Small intestine (tissue), 7 donors: ENCODE measurements at regions not wholly inside any gene's neighbourhood (a gene's known extent, or its start where the extent isn't known, plus 50 kb on each side); places are given as distances from the start of the nearest gene placed in this dataset.

ENCODE experiments used
- DNase-seq, 2 donors: peaks; one replicate each; pipeline versions ENCODE4 v3.0.0 to v3.0.0-alpha.2; 2013
- FAIRE-seq: peaks from 2 replicates; lab custom pipeline; 2012; peaks lifted over from hg19 to GRCh38; lab: Jason Lieb, UNC
- H3K27ac ChIP-seq, 3 donors: one replicate each; pipeline ENCODE4 v1.5.1; 2013; ENCODE audit warnings: low read length in 2 of 3, mild to moderate bottlenecking in 2 of 3, control low read depth in 1 of 3, inconsistent platforms in 1 of 3, low read depth in 1 of 3, moderate library complexity in 1 of 3
- H3K27me3 ChIP-seq, 3 donors: one replicate each; pipeline ENCODE4 v1.6.1; 2013; ENCODE audit warnings: low read length in 3 of 3, inconsistent platforms in 1 of 3; ENCODE audit not compliant: control insufficient read depth in 3 of 3, insufficient read depth in 3 of 3
- H3K36me3 ChIP-seq, 3 donors: one replicate each; pipeline ENCODE4 v1.6.1; 2013; ENCODE audit warnings: low read length in 3 of 3, inconsistent platforms in 1 of 3, low read depth in 1 of 3, mild to moderate bottlenecking in 1 of 3, moderate library complexity in 1 of 3; ENCODE audit not compliant: control insufficient read depth in 3 of 3, insufficient read depth in 2 of 3
- H3K4me1 ChIP-seq, 3 donors: one replicate each; pipeline ENCODE4 v1.6.1; 2013; ENCODE audit warnings: low read length in 2 of 3, inconsistent platforms in 1 of 3, low read depth in 1 of 3, mild to moderate bottlenecking in 1 of 3, moderate library complexity in 1 of 3; ENCODE audit not compliant: control insufficient read depth in 3 of 3, insufficient read depth in 2 of 3
- H3K4me3 ChIP-seq, 3 donors: one replicate each; pipeline ENCODE4 v1.5.1; 2013; ENCODE audit warnings: low read length in 3 of 3, control low read depth in 1 of 3, inconsistent platforms in 1 of 3, low read depth in 1 of 3, mild to moderate bottlenecking in 1 of 3, moderate library complexity in 1 of 3
- H3K9me3 ChIP-seq, 2 donors: one replicate each; pipeline ENCODE4 v1.6.1; 2013; ENCODE audit warnings: low read depth in 1 of 2, low read length in 1 of 2; ENCODE audit not compliant: control insufficient read depth in 2 of 2, insufficient read depth in 1 of 2
- WGBS, 3 donors: extraction: QIAGEN DNeasy Blood & Tissue Kit; methylation state at CpG; one replicate each; pipeline ENCODE4 v1.1.7; 2013; 5-methylcytosine and 5-hydroxymethylcytosine counted together
- donor health status: healthy with polysubstance abuse.
- donor health status: control.
- donor health status: control.
- donor health status: Bipolar disorder and iron deficiency.
- donor health status: healthy.

DNA sequence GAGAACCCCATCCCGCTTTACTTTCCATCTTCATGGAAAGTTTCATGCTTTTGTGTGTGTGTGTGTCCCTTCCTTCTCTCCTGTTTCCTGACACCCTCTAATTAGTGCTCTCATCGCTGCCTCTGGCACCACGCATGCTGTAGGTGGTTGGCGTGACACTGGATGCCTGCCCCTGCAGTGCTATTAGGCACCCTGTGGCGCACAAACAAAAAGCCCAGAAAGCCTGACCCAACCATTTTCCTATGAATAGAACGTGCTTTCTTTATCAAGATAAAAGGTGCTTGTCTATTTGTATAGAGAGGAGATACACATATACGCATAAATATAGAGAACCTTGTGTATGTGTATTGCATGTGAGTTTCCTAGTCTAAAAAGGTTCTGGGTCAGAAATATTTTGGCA lies 120.8 kb upstream of the CDCA7L start:
- no peak overlapping the region for H3K27ac ChIP-seq
- H3K36me3 ChIP-seq, result no peaks in the 10 kb centered on the region
- H3K9me3 ChIP-seq, result no peaks in the 10 kb centered on the region
- WGBS, 3 donors, result 70 to 80% (median 75%) methylated on average over 7 of the region's 7 CpGs
- no peaks in the 10 kb centered on the region for H3K27me3 ChIP-seq
- H3K4me3 ChIP-seq, result no peak overlapping the region
- H3K4me1 ChIP-seq, result no peaks in the 10 kb centered on the region
- FAIRE-seq (no peak), DNase-seq (no peak)

DNA sequence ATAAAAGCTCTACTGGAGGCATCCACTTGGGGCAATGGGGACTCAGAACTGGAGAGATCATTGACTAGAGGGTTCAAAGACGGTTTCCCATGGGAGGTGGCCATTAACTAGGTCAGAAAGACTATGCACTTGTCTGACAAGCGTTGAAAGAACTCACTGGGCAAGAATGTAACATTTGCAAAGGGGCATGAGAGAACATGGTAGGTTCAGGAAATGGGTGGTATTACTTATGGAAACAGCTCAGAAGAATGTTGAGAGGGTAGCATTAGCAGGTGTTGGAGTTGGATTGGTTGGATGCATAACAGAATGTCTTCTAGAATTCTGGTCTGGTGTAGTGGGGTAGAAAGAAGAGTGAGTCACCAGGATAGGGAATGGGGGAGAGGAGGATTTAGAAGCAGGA lies 119.1 kb upstream of the CDCA7L start:
- DNase-seq (no peak), FAIRE-seq (no peak)
- 68 to 78% (median 72%) methylated on average over 2 of the region's 2 CpGs for WGBS, 3 donors
- Histone ChIP-seq H3K4me1 (no peaks in the 10 kb centered on the region), H3K9me3 (no peaks in the 10 kb centered on the region), H3K36me3 (no peaks in the 10 kb centered on the region), H3K27ac (no peak overlapping the region), H3K4me3 (no peak overlapping the region), H3K27me3 (no peaks in the 10 kb centered on the region)

DNA sequence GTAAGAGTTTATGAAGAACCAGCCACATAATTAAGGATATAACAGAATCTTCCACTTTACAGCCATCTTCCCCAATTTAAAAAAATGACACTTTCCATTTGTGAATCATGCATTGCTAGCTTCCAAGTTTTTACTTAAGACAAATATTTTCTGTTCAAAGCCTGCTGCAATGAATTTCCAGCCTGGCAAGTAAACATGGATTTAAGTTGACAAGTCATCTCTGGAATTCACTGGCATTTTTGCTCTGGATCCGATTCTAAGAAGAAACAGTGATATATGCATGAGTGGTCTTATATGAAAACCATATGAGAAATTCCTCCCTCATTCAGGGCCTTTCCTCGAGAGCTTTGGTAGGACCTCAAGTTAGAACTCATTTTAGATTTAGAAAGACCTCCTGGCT lies 116.1 kb upstream of the CDCA7L start:
- WGBS, 3 donors, result 55 to 68% (median 59%) methylated on average over 2 of the region's 2 CpGs
- H3K36me3 ChIP-seq, result no peaks in the 10 kb centered on the region
- H3K4me1 ChIP-seq, result no peaks in the 10 kb centered on the region
- H3K9me3 ChIP-seq, result no peaks in the 10 kb centered on the region
- no peak overlapping the region for H3K4me3 ChIP-seq
- DNase-seq, result no peak
- FAIRE-seq, result no peak
- H3K27me3 ChIP-seq, result peaks cover 0 to 4% (median 0%) of the 10 kb centered on the region in 3 donors
- no peak overlapping the region for H3K27ac ChIP-seq

DNA sequence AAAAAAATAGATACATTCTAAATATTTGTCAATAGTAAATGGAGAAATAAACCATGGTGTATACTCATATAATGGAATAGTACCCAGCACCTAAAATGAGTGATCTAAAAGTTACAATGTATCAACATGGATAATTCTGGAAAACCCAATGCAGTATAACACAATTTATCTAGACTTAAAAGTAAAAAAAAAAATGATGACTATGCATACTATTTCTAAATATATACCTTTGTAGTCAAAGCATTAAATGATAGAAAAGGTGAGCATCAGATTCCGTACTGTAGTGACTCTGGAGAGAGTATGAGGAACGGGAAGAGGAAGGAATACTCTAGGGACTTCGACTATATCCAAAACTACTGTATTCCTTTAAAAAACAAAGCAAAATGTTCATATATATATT lies 115.2 kb upstream of the CDCA7L start:
- 80 to 90% (median 88%) methylated on average over 3 of the region's 3 CpGs for WGBS, 3 donors
- DNase-seq, result no peak
- Histone ChIP-seq H3K36me3 (no peaks in the 10 kb centered on the region), H3K27me3 (peaks cover 0 to 4% (median 0%) of the 10 kb centered on the region in 3 donors), H3K4me3 (no peak overlapping the region), H3K4me1 (no peaks in the 10 kb centered on the region), H3K9me3 (no peaks in the 10 kb centered on the region), H3K27ac (no peak overlapping the region)
- no peak for FAIRE-seq

DNA sequence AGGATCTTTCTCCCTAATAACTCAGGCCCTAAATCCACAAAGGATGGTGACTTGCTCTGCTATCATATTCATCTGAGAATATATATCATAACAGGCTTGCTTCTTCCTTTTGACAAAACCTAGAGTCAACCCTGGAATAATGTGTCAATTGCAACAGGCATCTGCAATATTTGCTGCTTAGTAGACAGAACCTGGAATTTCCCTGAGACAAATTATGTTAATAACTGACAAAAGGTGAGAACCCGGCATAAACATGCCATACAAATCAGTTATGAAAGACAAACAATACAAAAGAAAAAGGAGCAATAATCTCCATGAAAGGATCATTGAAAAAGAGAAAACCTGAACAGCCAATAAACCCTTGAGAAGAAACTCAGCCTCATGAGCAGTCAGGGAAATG lies 114.5 kb upstream of the CDCA7L start:
- DNase-seq (no peak), FAIRE-seq (no peak)
- Histone ChIP-seq H3K9me3 (no peaks in the 10 kb centered on the region), H3K4me3 (no peak overlapping the region), H3K36me3 (no peaks in the 10 kb centered on the region), H3K27ac (no peak overlapping the region), H3K4me1 (no peaks in the 10 kb centered on the region), H3K27me3 (peaks cover 0 to 4% (median 0%) of the 10 kb centered on the region in 3 donors)
- WGBS, 3 donors, result 74 to 85% (median 81%) methylated on average over 1 of the region's 1 CpG

DNA sequence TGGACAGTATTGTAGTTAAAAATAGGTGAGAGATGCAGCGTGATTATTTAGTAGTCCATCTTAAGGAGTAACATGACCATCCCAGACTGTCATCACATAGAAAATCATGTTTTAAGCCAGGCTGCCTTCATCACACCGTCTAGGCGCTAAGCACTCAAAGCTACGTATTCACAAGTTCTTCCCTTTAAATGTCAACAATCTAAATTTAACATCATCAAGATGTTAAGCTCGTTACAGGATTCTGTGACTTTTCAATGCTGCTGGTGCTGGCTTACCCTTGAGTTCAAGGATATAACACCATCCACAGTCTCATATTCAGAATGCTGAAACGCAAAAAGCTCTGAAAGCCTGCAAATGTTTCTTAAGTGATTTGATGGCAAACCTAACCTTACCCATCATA lies 109.5 kb upstream of the CDCA7L start:
- H3K4me1 ChIP-seq, result no peaks in the 10 kb centered on the region
- FAIRE-seq, result no peak
- no peak for DNase-seq
- no peak overlapping the region for H3K27ac ChIP-seq
- H3K27me3 ChIP-seq, result peaks cover 0 to 4% (median 3%) of the 10 kb centered on the region in 3 donors
- 61 to 84% (median 72%) methylated on average over 6 of the region's 6 CpGs for WGBS, 3 donors
- no peak overlapping the region for H3K4me3 ChIP-seq
- no peaks in the 10 kb centered on the region for H3K9me3 ChIP-seq
- no peaks in the 10 kb centered on the region for H3K36me3 ChIP-seq

DNA sequence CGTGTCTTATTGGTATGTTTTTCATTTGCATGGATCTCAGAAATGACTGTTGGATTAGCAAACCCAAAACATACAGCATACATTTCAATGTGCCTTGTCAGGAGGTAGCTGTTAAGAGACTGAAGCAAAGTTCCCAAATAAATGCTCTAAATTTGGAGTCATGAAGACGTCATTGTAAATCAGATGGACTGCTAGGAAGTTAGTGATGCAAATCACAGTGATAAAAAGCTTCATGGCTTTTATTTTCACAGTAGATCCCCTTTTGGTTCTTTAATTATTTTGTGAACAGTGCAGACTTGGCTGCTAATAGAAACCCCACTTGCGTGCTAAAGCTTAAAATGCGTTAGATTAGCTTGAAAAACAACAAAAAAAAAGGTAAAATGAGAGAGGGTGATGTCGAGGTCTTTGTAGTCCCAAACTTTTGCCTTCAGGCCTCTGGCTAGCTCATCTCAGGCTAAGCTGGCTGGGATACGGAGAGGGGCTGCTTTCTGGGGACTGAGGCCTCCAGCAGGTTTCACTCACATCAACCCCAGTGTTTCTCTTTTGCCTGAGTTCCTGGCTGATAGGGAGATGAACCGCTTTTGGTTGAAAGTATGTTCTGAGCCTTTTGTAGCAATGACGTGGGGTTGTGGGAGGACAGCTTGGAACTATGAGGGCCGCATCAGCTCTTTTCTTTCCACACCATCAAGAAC lies 107.1 kb upstream of the CDCA7L start:
- WGBS, 3 donors, result 74 to 82% (median 78%) methylated on average over 9 of the region's 9 CpGs

DNA sequence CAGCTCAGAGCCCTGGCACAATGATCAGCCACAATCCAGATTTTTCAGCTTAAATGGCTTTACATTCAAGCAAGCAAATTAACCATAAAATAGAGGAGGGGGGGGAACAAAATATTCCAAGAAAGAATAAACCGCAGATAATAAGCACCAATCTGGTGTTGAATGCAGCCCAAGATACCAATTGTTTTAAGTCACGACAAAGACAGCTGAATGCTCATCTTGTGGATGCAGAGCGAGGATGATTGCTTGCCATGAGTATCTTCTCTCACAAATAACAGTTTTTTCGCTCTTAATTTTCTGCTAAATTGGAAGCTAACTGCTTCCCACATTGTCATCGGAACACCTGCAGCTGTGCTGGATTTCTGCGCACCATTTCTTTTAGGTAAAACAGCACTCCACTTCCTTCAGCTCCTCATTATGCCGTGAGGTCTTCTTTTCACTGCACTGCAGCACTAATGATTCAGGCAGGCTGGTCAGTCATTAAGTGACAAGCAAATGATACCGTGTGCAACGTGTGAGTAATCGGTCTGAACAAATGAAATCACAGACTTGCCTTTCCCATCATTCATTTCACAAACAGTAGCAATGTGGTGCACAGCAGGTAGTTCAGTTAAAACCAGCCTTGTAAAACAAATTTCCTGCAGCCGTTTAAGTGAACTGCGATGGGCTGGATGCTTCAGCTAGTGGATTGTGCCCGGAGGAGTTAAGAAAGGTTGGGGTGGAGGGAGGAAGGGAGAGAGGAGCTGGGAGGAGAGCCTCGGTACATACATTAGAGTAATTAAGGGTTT lies 106.4 kb upstream of the CDCA7L start:
- H3K9me3 ChIP-seq, result no peaks in the 10 kb centered on the region
- peaks cover 0 to 3% (median 0%) of the 10 kb centered on the region in 3 donors for H3K27me3 ChIP-seq
- no peaks in the 10 kb centered on the region for H3K36me3 ChIP-seq
- DNase-seq, result no peak
- H3K4me1 ChIP-seq, result no peaks in the 10 kb centered on the region
- H3K27ac ChIP-seq, result no peak overlapping the region
- no peak for FAIRE-seq
- H3K4me3 ChIP-seq, result no peak overlapping the region
- 67 to 69% (median 68%) methylated on average over 14 of the region's 14 CpGs for WGBS, 3 donors

More for the DNA sequence above, 107.1 kb upstream of the CDCA7L start:
- H3K36me3 ChIP-seq, result no peaks in the 10 kb centered on the region
- no peaks in the 10 kb centered on the region for H3K9me3 ChIP-seq
- no peak overlapping the region for H3K4me3 ChIP-seq
- H3K27ac ChIP-seq, result no peak overlapping the region
- FAIRE-seq (no peak), DNase-seq (no peak)
- no peaks in the 10 kb centered on the region for H3K4me1 ChIP-seq
- peaks cover 0 to 3% (median 0%) of the 10 kb centered on the region in 3 donors for H3K27me3 ChIP-seq
